ENCODE measurements at regions not wholly inside any gene's neighbourhood (a gene's known extent, or its start where the extent isn't known, plus 50 kb on each side); places are given as distances from the start of the nearest gene placed in this dataset.

GRCh38 chr15:31151301-31152233, 50.0 kb upstream of the TRPM1 start:
- DNase-seq (ENCODE audit: extremely low spot score in 2 of 2): peak; percentile 80 to 91
- Histone ChIP-seq H3K36me3 (no peaks in the 10 kb centered on the region), H3K27me3 (no peaks in the 10 kb centered on the region), H3K27ac (peak overlapping the region; percentile 27), H3K4me3 (no peak overlapping the region), H3K4me1 (no peaks in the 10 kb centered on the region), H3K9me3 (no peaks in the 10 kb centered on the region)
- intact Hi-C loops (cut with DNase I): no loop called here
- no peak for TF ChIP-seq CTCF (IDR thresholded peaks at IDR 0.05)
- no peak for TF ChIP-seq POLR2A (IDR thresholded peaks at IDR 0.05)
- no peak for TF ChIP-seq POLR2AphosphoS5 (IDR thresholded peaks at IDR 0.05; ENCODE audit: insufficient read depth in 1 of 2, low read depth in 1 of 2)

GRCh38 chr15:31153531-31153930, 52.0 kb upstream of the TRPM1 start:
- no peak for TF ChIP-seq POLR2AphosphoS5 (IDR thresholded peaks at IDR 0.05; ENCODE audit: insufficient read depth in 1 of 2, low read depth in 1 of 2)
- no peak for TF ChIP-seq CTCF (IDR thresholded peaks at IDR 0.05)
- TF ChIP-seq POLR2A (IDR thresholded peaks at IDR 0.05): no peak
- H3K27ac ChIP-seq: no peak overlapping the region
- no peaks in the 10 kb centered on the region for H3K4me1 ChIP-seq
- no peak overlapping the region for H3K4me3 ChIP-seq
- H3K36me3 ChIP-seq: no peaks in the 10 kb centered on the region
- intact Hi-C loops (cut with DNase I): no loop called here
- no peaks in the 10 kb centered on the region for H3K9me3 ChIP-seq
- H3K27me3 ChIP-seq: no peaks in the 10 kb centered on the region
- DNase-seq (ENCODE audit: extremely low spot score in 2 of 2): peak in 1 of 2 donors; percentile 80

GRCh38 chr15:31155151-31155550, 53.6 kb upstream of the TRPM1 start:
- no peaks in the 10 kb centered on the region for H3K27me3 ChIP-seq
- H3K27ac ChIP-seq: no peak overlapping the region
- no peak for DNase-seq (ENCODE audit: extremely low spot score in 2 of 2)
- H3K36me3 ChIP-seq: no peaks in the 10 kb centered on the region
- H3K4me3 ChIP-seq: no peak overlapping the region
- H3K9me3 ChIP-seq: no peaks in the 10 kb centered on the region
- H3K4me1 ChIP-seq: no peaks in the 10 kb centered on the region
- intact Hi-C loops (cut with DNase I): no loop called here
- no peak for TF ChIP-seq CTCF (IDR thresholded peaks at IDR 0.05)
- no peak for TF ChIP-seq POLR2AphosphoS5 (IDR thresholded peaks at IDR 0.05; ENCODE audit: insufficient read depth in 1 of 2, low read depth in 1 of 2)
- no peak for TF ChIP-seq POLR2A (IDR thresholded peaks at IDR 0.05)

GRCh38 chr15:31156226-31156625, 54.7 kb upstream of the TRPM1 start:
- H3K27ac ChIP-seq: no peak overlapping the region
- H3K27me3 ChIP-seq: no peaks in the 10 kb centered on the region
- no peaks in the 10 kb centered on the region for H3K36me3 ChIP-seq
- intact Hi-C loops (cut with DNase I): no loop called here
- TF ChIP-seq POLR2AphosphoS5 (IDR thresholded peaks at IDR 0.05; ENCODE audit: insufficient read depth in 1 of 2, low read depth in 1 of 2) (no peak), CTCF (IDR thresholded peaks at IDR 0.05) (no peak), POLR2A (IDR thresholded peaks at IDR 0.05) (no peak)
- H3K4me1 ChIP-seq: no peaks in the 10 kb centered on the region
- H3K4me3 ChIP-seq: no peak overlapping the region
- no peak for DNase-seq (ENCODE audit: extremely low spot score in 2 of 2)
- no peaks in the 10 kb centered on the region for H3K9me3 ChIP-seq

GRCh38 chr15:31156808-31157207, 55.3 kb upstream of the TRPM1 start:
- DNase-seq (ENCODE audit: extremely low spot score in 2 of 2): no peak
- TF ChIP-seq POLR2A (IDR thresholded peaks at IDR 0.05) (no peak), POLR2AphosphoS5 (IDR thresholded peaks at IDR 0.05; ENCODE audit: insufficient read depth in 1 of 2, low read depth in 1 of 2) (no peak), CTCF (IDR thresholded peaks at IDR 0.05) (no peak)

More at GRCh38 chr15:31156808-31157207, 55.3 kb upstream of the TRPM1 start:
- H3K27ac ChIP-seq: no peak overlapping the region
- no peak overlapping the region for H3K4me3 ChIP-seq
- intact Hi-C loops (cut with DNase I): no loop called here
- no peaks in the 10 kb centered on the region for H3K4me1 ChIP-seq
- no peaks in the 10 kb centered on the region for H3K9me3 ChIP-seq
- H3K27me3 ChIP-seq: no peaks in the 10 kb centered on the region
- H3K36me3 ChIP-seq: no peaks in the 10 kb centered on the region
